ENCODE measurements at regions not wholly inside any gene's neighbourhood (a gene's known extent, or its start where the extent isn't known, plus 50 kb on each side); places are given as distances from the start of the nearest gene placed in this dataset.

- TF ChIP-seq CTCF (IDR thresholded peaks at IDR 0.05; ENCODE audit: borderline replicate concordance, extremely low read depth, low read length, poor library complexity, severe bottlenecking): no peak
- TF ChIP-seq EZH2 (IDR thresholded peaks at IDR 0.05; ENCODE audit: borderline replicate concordance, low read depth, low read length, severe bottlenecking): no peak
Measured at GRCh38 chr11:126121296-126121695, 58.6 kb upstream of the CDON start.

Measured in DND-41 (cell line).